HepG2 (cell line): ENCODE measurements at regions not wholly inside any gene's neighbourhood (a gene's known extent, or its start where the extent isn't known, plus 50 kb on each side); places are given as distances from the start of the nearest gene placed in this dataset.

Experiments
- ATAC-seq: fragments of 200-7000 bp; cut with Tn5 transposase; 3 replicates; pipeline ENCODE4 v1.9.1; 2020; ENCODE audit warnings: mild to moderate bottlenecking, moderate library complexity
- BruUV-seq: library from RNA; stranded (reverse); fragments of 400-500 nt; replicated peaks from 2 replicates; lab custom pipeline; 2021; lab: Mats Ljungman, UMichigan
- CTCF ChIA-PET: fragments of 300-600 bp; formaldehyde crosslinking; extraction: SDS; loops from one replicate; lab custom pipeline; 2021; ENCODE audit warnings: low total read pairs, inconsistent platforms, low intra/inter-chr PET ratio; lab: Yijun Ruan, JAX
- POLR2A ChIA-PET: fragments of 350-600 bp; sonication (Branson Sonifier 250); formaldehyde crosslinking; loops from one replicate; lab custom pipeline; 2020; ENCODE audit warnings: antibody characterized with exemption, inconsistent platforms; lab: Yijun Ruan, JAX
- DNase-seq: peaks from one replicate; pipeline ENCODE4 v3.0.0-alpha.2; 2015; ENCODE audit warnings: low spot score
- FAIRE-seq: peaks from 3 replicates; lab custom pipeline; 2011; peaks lifted over from hg19 to GRCh38; lab: Jason Lieb, UNC
- H2AFZ ChIP-seq: one replicate; pipeline ENCODE4 v1.6.1; 2011; ENCODE audit warnings: low read length, inconsistent platforms
- H3K27ac ChIP-seq: fragments of 300-600 bp; 3 replicates; pipeline ENCODE4 v1.8.0; 2011; ENCODE audit warnings: mixed run types, mild to moderate bottlenecking, mixed read lengths, low read length, inconsistent platforms; ENCODE audit not compliant: insufficient read depth; ENCODE audit errors: extremely low read length
- H3K27me3 ChIP-seq, 2 experiments: fragments of 200-600 bp in 1 of 2; 2 replicates in 1 of 2; 3 replicates in 1 of 2; pipeline versions ENCODE4 v1.6.0 to v1.8.0; 2011; ENCODE audit warnings: low read length in 2 of 2, mild to moderate bottlenecking in 2 of 2, moderate library complexity in 2 of 2, inconsistent platforms in 1 of 2; ENCODE audit not compliant: insufficient read depth in 2 of 2, control insufficient read depth in 1 of 2
- H3K36me3 ChIP-seq, 2 experiments: fragments of 200-600 bp in 1 of 2; replicated peaks in 1 of 2; 2 replicates in 1 of 2; 3 replicates in 1 of 2; pipeline versions ENCODE4 v1.5.1 to v1.8.0; 2011; ENCODE audit warnings: low read length in 2 of 2, inconsistent platforms in 1 of 2; ENCODE audit not compliant: insufficient read depth in 2 of 2, control insufficient read depth in 1 of 2
- H3K4me1 ChIP-seq: 2 replicates; pipeline ENCODE4 v1.5.1; 2012; ENCODE audit warnings: low read length, inconsistent platforms; ENCODE audit not compliant: insufficient read depth
- H3K4me2 ChIP-seq: 2 replicates; pipeline ENCODE4 v1.6.0; 2011; ENCODE audit warnings: low read depth, low read length, inconsistent platforms
- H3K4me3 ChIP-seq, 3 experiments: fragments of 200-600 bp in 1 of 3; sonication (generic), shearing (Covaris generic) in 1 of 3; replicated peaks in 1 of 3; 2 replicates each; pipeline ENCODE4 v1.5.1; 2011 to 2016; ENCODE audit warnings: low read length in 3 of 3, inconsistent platforms in 2 of 3, low read depth in 2 of 3, mild to moderate bottlenecking in 2 of 3, control low read depth in 1 of 3, mixed read lengths in 1 of 3; ENCODE audit not compliant: insufficient read depth in 1 of 3
- H3K79me2 ChIP-seq: one replicate; pipeline ENCODE4 v1.6.1; 2011; ENCODE audit warnings: low read length, inconsistent platforms; ENCODE audit not compliant: insufficient read depth
- H3K9ac ChIP-seq: 2 replicates; pipeline ENCODE4 v1.6.0; 2011; ENCODE audit warnings: mild to moderate bottlenecking, low read depth, low read length, inconsistent platforms; ENCODE audit not compliant: insufficient read depth
- H3K9me3 ChIP-seq: 2 replicates; pipeline ENCODE4 v1.5.1; 2012; ENCODE audit warnings: mild to moderate bottlenecking, low read length
- H4K20me1 ChIP-seq: 2 replicates; pipeline ENCODE4 v1.6.0; 2011; ENCODE audit warnings: inconsistent platforms, mild to moderate bottlenecking, low read length, moderate library complexity; ENCODE audit not compliant: insufficient read depth
- ARNT2 ChIP-seq: sonication (generic); formaldehyde crosslinking; IDR thresholded peaks from 2 replicates; pipeline ENCODE4 v1.8.0; 2022; ENCODE audit warnings: mild to moderate bottlenecking, low read depth, missing genetic modification reagents, moderate library complexity
- ATF7 ChIP-seq, 2 experiments: fragments of 450-650 bp in 1 of 2; sonication (generic) in 1 of 2; formaldehyde crosslinking in 1 of 2; IDR thresholded peaks; 2 replicates each; pipeline versions ENCODE4 v1.4.0 to v1.6.1; 2016 to 2020; ENCODE audit warnings: antibody characterized with exemption in 1 of 2, mild to moderate bottlenecking in 1 of 2, missing genetic modification reagents in 1 of 2
- GLMP ChIP-seq: sonication (generic); formaldehyde crosslinking; IDR thresholded peaks from 2 replicates; pipeline ENCODE4 v1.9.0; 2021; ENCODE audit warnings: missing genetic modification reagents, mild to moderate bottlenecking, borderline replicate concordance
- ISL2 ChIP-seq: sonication (generic); formaldehyde crosslinking; IDR thresholded peaks from 2 replicates; pipeline ENCODE4 v1.5.0; 2020; ENCODE audit warnings: missing genetic modification reagents
- MAFF ChIP-seq: IDR thresholded peaks from 2 replicates; pipeline ENCODE4 v1.6.1; 2011; ENCODE audit warnings: low read depth, low read length, improper control_type of control experiment
- MAFK ChIP-seq, 2 experiments: IDR thresholded peaks in 1 of 2; conservative IDR thresholded peaks in 1 of 2; 2 replicates each; pipeline ENCODE4 v1.6.1; 2011; ENCODE audit warnings: improper control_type of control experiment in 2 of 2, low read length in 2 of 2
- RBM39 ChIP-seq: fragments of 200-400 bp; formaldehyde crosslinking; IDR thresholded peaks from one replicate; pipeline ENCODE4 v1.6.1; 2018; ENCODE audit warnings: antibody characterized with exemption, mild to moderate bottlenecking, low read depth, low read length; ENCODE audit not compliant: poor library complexity, severe bottlenecking
- ZHX1 ChIP-seq: sonication (generic); formaldehyde crosslinking; IDR thresholded peaks from 2 replicates; pipeline ENCODE4 v1.8.1; 2022; ENCODE audit warnings: low read depth, mild to moderate bottlenecking, missing genetic modification reagents
- ZNF275 ChIP-seq: sonication (generic); formaldehyde crosslinking; IDR thresholded peaks from 2 replicates; pipeline ENCODE4 v1.8.0; 2022; ENCODE audit warnings: missing genetic modification reagents, mild to moderate bottlenecking, inconsistent platforms, borderline replicate concordance
- ZNF431 ChIP-seq: sonication (generic); formaldehyde crosslinking; IDR thresholded peaks from 2 replicates; pipeline ENCODE4 v1.9.0; 2022; ENCODE audit warnings: missing genetic modification reagents, low read depth, mild to moderate bottlenecking, borderline replicate concordance
- in situ Hi-C: cut with HindIII; loops from 2 replicates; pipeline ENCODE4 v1.10.0; 2017; ENCODE audit warnings: low pct_unique_long_range_greater_than_20kb; ENCODE audit not compliant: extremely low pct_ligation_motif_present
- intact Hi-C: fragments of 100-400 bp; cut with micrococcal nuclease; formaldehyde crosslinking; loops from one replicate; pipeline ENCODE4 v1.10.0; 2022; ENCODE audit not compliant: unreplicated experiment

- POLR2A ChIA-PET = no interaction called here
Observed at GRCh38 chr15:61613138-61613537, 384.0 kb upstream of the RORA start.

More at GRCh38 chr15:61613138-61613537, 384.0 kb upstream of the RORA start:
- FAIRE-seq (no peak), ATAC-seq (no peak), DNase-seq (no peak)
- no peaks in the 10 kb centered on the region for H3K4me1 ChIP-seq
- BruUV-seq = no TSS peak
- in situ Hi-C loops (no loop called here), intact Hi-C loops (no loop called here)
- CTCF ChIA-PET = no interaction called here
- H3K27me3 ChIP-seq = no peaks in the 10 kb centered on the region
- no peak overlapping the region for H3K4me3 ChIP-seq
- H3K27ac ChIP-seq = no peak overlapping the region
- H3K9ac ChIP-seq = no peak overlapping the region
- H4K20me1 ChIP-seq = no peaks in the 10 kb centered on the region
- H2AFZ ChIP-seq = no peak overlapping the region
- peaks cover 13% of the 10 kb centered on the region for H3K9me3 ChIP-seq
- no peak for TF ChIP-seq ZNF275 (CRISPR knock-in tag)
- TF ChIP-seq ZNF431 (CRISPR knock-in tag) = no peak
- TF ChIP-seq ARNT2 (CRISPR knock-in tag) = no peak
- no peak for TF ChIP-seq ATF7 (IDR thresholded peaks at IDR 0.05)
- TF ChIP-seq ATF7 (CRISPR knock-in tag; IDR thresholded peaks at IDR 0.05) = no peak
- no peak for TF ChIP-seq RBM39
- TF ChIP-seq MAFF = peak; percentile 70
- TF ChIP-seq MAFK (conservative IDR thresholded peaks at IDR 0.05 in 1 of 2, IDR thresholded peaks at IDR 0.05 in 1 of 2; ENCODE audit: low read length in 2 of 2) = peak; percentile 73 to 88; a peak in 3 of 4 replicates
- TF ChIP-seq GLMP = no peak
- no peak for TF ChIP-seq ZHX1 (CRISPR knock-in tag)
- TF ChIP-seq ISL2 (CRISPR knock-in tag) = no peak
- H3K4me2 ChIP-seq = no peak overlapping the region
- H3K79me2 ChIP-seq = no peaks in the 10 kb centered on the region
- H3K36me3 ChIP-seq = no peaks in the 10 kb centered on the region
